ENCODE measurements at regions not wholly inside any gene's neighbourhood (a gene's known extent, or its start where the extent isn't known, plus 50 kb on each side); places are given as distances from the start of the nearest gene placed in this dataset.

DNA sequence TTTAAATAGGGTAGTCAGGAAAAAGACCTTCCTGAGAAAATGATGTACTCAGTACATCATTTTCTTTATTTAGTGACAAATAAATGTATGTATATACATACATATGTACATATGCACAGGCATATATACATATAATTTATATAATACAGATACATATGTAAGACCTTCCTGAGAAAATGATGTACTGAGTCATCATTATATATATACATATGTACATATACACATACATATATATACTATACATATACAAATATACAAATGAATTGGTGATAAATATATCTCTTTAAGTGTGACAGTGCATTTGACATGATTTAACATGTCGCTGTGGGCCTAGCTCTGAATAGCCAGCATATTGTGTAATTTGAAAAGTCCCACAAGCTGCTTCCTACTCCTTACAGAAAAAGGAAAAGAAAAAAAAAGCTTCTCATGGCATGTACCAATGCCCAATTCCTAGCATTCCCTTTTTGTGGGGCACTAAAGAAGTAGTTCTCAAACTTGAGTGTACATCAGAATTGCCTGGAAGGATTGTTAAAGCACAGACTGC lies 208.1 kb upstream of the UMPS start:
- TF ChIP-seq, protein P1, sequence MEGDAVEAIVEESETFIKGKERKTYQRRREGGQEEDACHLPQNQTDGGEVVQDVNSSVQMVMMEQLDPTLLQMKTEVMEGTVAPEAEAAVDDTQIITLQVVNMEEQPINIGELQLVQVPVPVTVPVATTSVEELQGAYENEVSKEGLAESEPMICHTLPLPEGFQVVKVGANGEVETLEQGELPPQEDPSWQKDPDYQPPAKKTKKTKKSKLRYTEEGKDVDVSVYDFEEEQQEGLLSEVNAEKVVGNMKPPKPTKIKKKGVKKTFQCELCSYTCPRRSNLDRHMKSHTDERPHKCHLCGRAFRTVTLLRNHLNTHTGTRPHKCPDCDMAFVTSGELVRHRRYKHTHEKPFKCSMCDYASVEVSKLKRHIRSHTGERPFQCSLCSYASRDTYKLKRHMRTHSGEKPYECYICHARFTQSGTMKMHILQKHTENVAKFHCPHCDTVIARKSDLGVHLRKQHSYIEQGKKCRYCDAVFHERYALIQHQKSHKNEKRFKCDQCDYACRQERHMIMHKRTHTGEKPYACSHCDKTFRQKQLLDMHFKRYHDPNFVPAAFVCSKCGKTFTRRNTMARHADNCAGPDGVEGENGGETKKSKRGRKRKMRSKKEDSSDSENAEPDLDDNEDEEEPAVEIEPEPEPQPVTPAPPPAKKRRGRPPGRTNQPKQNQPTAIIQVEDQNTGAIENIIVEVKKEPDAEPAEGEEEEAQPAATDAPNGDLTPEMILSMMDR (IDR thresholded peaks at IDR 0.05), result no peak
- TF ChIP-seq POLR2A (IDR thresholded peaks at IDR 0.05) (no peak), EP300 (IDR thresholded peaks at IDR 0.05) (no peak)
